ENCODE measurements at regions not wholly inside any gene's neighbourhood (a gene's known extent, or its start where the extent isn't known, plus 50 kb on each side); places are given as distances from the start of the nearest gene placed in this dataset.

DNA sequence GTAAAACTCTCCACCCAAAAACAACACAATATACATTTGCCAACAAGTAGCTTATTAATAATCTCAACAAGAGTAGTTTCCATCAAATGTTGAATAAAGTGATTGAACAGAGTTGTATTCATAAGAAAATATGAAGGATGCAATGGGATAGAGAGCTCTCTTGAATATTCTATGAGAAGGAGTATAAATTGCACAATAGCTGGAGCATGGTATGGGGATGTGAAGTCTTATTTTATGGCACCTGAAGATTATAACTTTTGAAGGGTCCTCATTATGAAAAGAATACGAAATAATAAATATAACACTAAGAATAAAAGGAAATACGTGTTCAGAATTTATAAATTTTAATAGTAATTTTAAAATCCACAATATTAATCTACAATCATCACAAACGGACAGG lies 1415.1 kb downstream of the KCNT2 start:
- TF ChIP-seq, protein P1, sequence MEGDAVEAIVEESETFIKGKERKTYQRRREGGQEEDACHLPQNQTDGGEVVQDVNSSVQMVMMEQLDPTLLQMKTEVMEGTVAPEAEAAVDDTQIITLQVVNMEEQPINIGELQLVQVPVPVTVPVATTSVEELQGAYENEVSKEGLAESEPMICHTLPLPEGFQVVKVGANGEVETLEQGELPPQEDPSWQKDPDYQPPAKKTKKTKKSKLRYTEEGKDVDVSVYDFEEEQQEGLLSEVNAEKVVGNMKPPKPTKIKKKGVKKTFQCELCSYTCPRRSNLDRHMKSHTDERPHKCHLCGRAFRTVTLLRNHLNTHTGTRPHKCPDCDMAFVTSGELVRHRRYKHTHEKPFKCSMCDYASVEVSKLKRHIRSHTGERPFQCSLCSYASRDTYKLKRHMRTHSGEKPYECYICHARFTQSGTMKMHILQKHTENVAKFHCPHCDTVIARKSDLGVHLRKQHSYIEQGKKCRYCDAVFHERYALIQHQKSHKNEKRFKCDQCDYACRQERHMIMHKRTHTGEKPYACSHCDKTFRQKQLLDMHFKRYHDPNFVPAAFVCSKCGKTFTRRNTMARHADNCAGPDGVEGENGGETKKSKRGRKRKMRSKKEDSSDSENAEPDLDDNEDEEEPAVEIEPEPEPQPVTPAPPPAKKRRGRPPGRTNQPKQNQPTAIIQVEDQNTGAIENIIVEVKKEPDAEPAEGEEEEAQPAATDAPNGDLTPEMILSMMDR (IDR thresholded peaks at IDR 0.05; ENCODE audit: extremely low read depth, low read depth, low read length) = no peak
- no peak overlapping the region for H2AFZ ChIP-seq (ENCODE audit: low read length)
- no peaks in the 10 kb centered on the region for H3K27me3 ChIP-seq (ENCODE audit: insufficient read depth, low read length)
- H3K36me3 ChIP-seq (ENCODE audit: insufficient read depth, low read length) = no peaks in the 10 kb centered on the region
- no peak for DNase-seq (ENCODE audit: insufficient read length, low spot score, missing footprints)
- H4K20me1 ChIP-seq (ENCODE audit: insufficient read depth, low read length) = no peaks in the 10 kb centered on the region
- no peaks in the 10 kb centered on the region for H3K79me2 ChIP-seq (ENCODE audit: insufficient read depth, low read length)
- H3K4me1 ChIP-seq (ENCODE audit: insufficient read depth, low read length) = no peaks in the 10 kb centered on the region
- no peak overlapping the region for H3K27ac ChIP-seq (ENCODE audit: low read depth, low read length)
- no peaks in the 10 kb centered on the region for H3K9me3 ChIP-seq (ENCODE audit: low read depth, low read length)
- H3K4me3 ChIP-seq (ENCODE audit: insufficient read depth, low read length) = no peak overlapping the region
- H3K4me2 ChIP-seq (ENCODE audit: insufficient read depth, low read length) = no peak overlapping the region

DNA sequence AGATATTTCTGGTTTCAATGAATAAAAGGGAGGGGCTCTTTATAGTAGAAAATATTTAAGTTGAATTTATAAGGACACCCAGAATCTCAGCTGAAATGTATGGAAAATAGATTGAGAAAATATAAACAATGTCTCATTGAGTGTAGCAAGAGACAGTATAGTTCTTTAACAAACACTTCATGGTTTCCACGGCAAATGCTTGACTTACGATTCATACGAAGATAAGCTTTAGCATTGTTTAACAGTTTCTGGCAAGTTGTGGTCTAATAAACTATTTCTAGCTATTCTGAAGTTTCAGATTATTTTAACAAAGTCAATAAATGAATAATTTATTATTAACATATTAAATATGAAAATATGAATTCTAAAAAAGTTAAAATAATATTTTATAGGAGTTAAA lies 1419.4 kb downstream of the KCNT2 start:
- Histone ChIP-seq H3K9me3 (ENCODE audit: low read depth, low read length) (peaks cover 1% of the 10 kb centered on the region), H3K27me3 (ENCODE audit: insufficient read depth, low read length) (no peaks in the 10 kb centered on the region), H2AFZ (ENCODE audit: low read length) (no peak overlapping the region), H3K4me1 (ENCODE audit: insufficient read depth, low read length) (no peaks in the 10 kb centered on the region), H3K4me3 (ENCODE audit: insufficient read depth, low read length) (no peak overlapping the region), H4K20me1 (ENCODE audit: insufficient read depth, low read length) (no peaks in the 10 kb centered on the region), H3K4me2 (ENCODE audit: insufficient read depth, low read length) (no peak overlapping the region), H3K79me2 (ENCODE audit: insufficient read depth, low read length) (no peaks in the 10 kb centered on the region), H3K36me3 (ENCODE audit: insufficient read depth, low read length) (no peaks in the 10 kb centered on the region), H3K27ac (ENCODE audit: low read depth, low read length) (no peak overlapping the region)
- TF ChIP-seq, protein P1 (IDR thresholded peaks at IDR 0.05; ENCODE audit: extremely low read depth, low read depth, low read length) = no peak
- no peak for DNase-seq (ENCODE audit: insufficient read length, low spot score, missing footprints)

DNA sequence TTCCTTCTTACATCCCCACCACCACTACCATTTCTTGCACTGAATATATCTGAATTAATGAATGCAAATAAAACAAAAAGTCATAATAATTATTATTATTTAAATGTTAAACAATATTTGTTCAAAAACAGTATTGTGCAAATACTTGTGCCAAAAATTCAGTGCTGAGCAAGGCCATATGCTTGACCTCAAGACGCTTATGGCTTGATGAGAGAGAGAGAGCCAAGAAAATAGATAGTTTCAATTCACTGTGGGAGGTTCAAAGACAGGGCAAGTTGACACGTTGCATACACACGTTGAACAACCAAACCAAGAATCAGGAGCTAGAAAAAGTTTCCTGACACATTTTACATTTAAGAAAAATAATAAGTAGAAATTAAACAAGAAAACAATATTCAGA lies 1421.7 kb downstream of the KCNT2 start:
- no peak overlapping the region for H2AFZ ChIP-seq (ENCODE audit: low read length)
- no peak for DNase-seq (ENCODE audit: insufficient read length, low spot score, missing footprints)
- H3K27ac ChIP-seq (ENCODE audit: low read depth, low read length) = no peak overlapping the region
- no peaks in the 10 kb centered on the region for H3K27me3 ChIP-seq (ENCODE audit: insufficient read depth, low read length)
- no peaks in the 10 kb centered on the region for H4K20me1 ChIP-seq (ENCODE audit: insufficient read depth, low read length)
- H3K36me3 ChIP-seq (ENCODE audit: insufficient read depth, low read length) = no peaks in the 10 kb centered on the region
- no peak overlapping the region for H3K4me2 ChIP-seq (ENCODE audit: insufficient read depth, low read length)
- H3K79me2 ChIP-seq (ENCODE audit: insufficient read depth, low read length) = no peaks in the 10 kb centered on the region
- H3K4me3 ChIP-seq (ENCODE audit: insufficient read depth, low read length) = no peak overlapping the region
- TF ChIP-seq, protein P1 (IDR thresholded peaks at IDR 0.05; ENCODE audit: extremely low read depth, low read depth, low read length) = no peak
- no peaks in the 10 kb centered on the region for H3K4me1 ChIP-seq (ENCODE audit: insufficient read depth, low read length)
- H3K9me3 ChIP-seq (ENCODE audit: low read depth, low read length) = peaks cover 1% of the 10 kb centered on the region

DNA sequence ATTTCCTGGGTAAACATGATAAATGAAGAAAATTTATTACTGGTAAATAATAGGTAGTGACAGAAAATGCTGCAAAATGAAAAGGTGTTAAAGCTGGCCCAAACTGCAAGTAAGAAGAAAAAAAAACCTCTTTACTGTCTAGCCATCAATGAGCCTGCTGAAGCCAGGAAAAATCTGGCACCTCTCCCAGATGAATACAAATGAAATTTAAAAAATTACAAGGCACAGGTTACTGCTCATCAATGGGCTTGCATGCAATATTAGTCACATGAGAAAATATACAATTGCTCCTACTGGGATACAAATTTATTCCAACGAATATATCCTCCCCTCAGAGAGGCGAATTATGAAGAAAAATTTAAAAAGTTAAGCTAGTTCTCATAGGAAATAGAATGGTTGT lies 1422.5 kb downstream of the KCNT2 start:
- Histone ChIP-seq H3K4me1 (ENCODE audit: insufficient read depth, low read length) (no peaks in the 10 kb centered on the region), H3K27ac (ENCODE audit: low read depth, low read length) (no peak overlapping the region), H3K27me3 (ENCODE audit: insufficient read depth, low read length) (no peaks in the 10 kb centered on the region), H2AFZ (ENCODE audit: low read length) (no peak overlapping the region), H3K4me2 (ENCODE audit: insufficient read depth, low read length) (no peak overlapping the region), H3K36me3 (ENCODE audit: insufficient read depth, low read length) (no peaks in the 10 kb centered on the region), H3K4me3 (ENCODE audit: insufficient read depth, low read length) (no peak overlapping the region), H4K20me1 (ENCODE audit: insufficient read depth, low read length) (no peaks in the 10 kb centered on the region), H3K79me2 (ENCODE audit: insufficient read depth, low read length) (no peaks in the 10 kb centered on the region), H3K9me3 (ENCODE audit: low read depth, low read length) (peaks cover 1% of the 10 kb centered on the region)
- TF ChIP-seq, protein P1 (IDR thresholded peaks at IDR 0.05; ENCODE audit: extremely low read depth, low read depth, low read length) = no peak
- DNase-seq (ENCODE audit: insufficient read length, low spot score, missing footprints) = no peak

Data from osteoblast (primary cell).